CD4-positive, alpha-beta T cell treated with Interferon alpha-2 for 1 hour (primary cell): ENCODE measurements at regions not wholly inside any gene's neighbourhood (a gene's known extent, or its start where the extent isn't known, plus 50 kb on each side); places are given as distances from the start of the nearest gene placed in this dataset.

ENCODE experiments used
- DNase-seq, 2 donors: peaks; one replicate each; pipeline ENCODE4 v3.0.0-alpha.2; 2020 to 2022

- DNase-seq = no peak
These were observed 278.7 kb downstream of the FIGN start for GRCh38 chr2:163456953-163457743.

DNA sequence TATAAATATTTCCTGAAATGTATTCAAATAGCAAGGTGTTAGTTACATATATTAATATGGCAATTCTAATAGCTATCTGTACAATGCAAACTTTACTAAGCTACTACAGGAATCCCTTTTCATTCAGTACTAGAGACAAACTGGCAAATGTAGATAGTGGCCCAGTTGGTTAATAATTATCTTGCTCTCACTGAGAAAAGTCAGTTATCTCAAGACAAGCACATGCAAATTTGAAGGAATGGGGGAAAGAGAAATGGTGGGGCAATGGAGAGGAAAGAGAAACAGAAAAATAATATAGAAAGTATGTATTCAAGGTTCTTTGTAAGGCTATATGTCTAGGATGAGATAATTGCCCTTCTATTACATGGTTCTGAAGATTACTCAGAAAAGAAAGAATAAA lies 280.0 kb downstream of the FIGN start:
- DNase-seq = no peak

DNA sequence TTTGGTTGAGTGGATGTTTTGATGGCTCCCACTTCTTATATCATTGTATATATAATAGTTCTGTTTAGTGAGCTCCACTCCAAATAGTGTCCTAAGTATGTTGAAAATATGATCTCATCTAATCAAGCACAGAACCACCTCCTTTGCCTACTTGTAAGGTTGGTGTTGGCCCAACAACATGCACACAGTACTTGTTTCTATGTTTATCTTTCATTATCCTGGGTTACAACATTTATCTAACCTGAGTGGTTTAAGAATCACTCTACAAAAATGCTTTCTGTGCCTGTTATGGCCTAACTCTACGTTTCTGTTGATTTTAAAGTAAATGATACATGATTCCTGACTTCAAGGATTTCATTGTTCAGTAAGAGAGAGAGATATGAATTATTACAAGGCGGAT lies 281.9 kb downstream of the FIGN start:
- DNase-seq = no peak

GRCh38 chr2:163441603-163442002 lies 294.2 kb downstream of the FIGN start:
- DNase-seq = no peak

DNA sequence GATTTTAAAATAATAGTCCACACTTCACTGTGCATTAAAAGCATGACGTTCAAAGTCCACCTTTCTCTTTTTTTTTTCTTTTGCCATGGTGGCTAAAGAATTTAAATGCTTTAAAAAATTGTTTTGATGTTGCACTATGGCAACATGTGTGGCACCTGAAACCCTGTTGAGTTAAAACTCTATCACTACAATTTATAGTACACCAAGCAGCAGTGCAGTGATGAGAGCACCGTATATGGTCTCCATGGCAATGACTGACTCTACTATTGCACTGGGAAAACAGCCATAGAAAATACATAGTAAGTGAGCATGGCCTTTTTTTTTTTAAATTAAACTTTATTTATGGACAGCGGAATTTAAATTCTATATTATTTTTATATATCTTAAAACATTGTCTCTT lies 298.8 kb downstream of the FIGN start:
- no peak for DNase-seq

DNA sequence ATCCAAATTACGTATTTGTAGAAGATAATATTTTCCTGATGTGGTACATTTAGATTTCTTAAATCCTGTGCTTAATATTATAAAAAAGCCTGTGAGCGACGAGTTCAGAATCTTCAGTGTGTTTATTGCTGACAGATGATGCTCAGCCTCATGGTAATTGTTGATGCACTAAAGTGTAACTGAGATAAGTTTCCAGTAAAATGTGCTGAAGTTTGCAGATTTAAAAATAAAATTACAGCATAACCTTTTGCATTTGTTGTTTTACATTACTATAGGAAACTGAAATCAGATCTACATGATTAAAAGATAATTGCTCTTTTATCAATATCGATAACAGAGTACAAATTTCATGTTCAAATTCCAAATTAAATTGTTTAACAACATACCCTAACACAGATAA lies 307.6 kb downstream of the FIGN start:
- no peak for DNase-seq

- no peak for DNase-seq
These were observed 315.2 kb downstream of the FIGN start for GRCh38 chr2:163420604-163421003.

- DNase-seq = no peak
These were observed 316.6 kb downstream of the FIGN start for GRCh38 chr2:163419000-163419830.

GRCh38 chr2:163417596-163418337 lies 318.0 kb downstream of the FIGN start:
- DNase-seq = no peak

GRCh38 chr2:163414121-163414520 lies 321.7 kb downstream of the FIGN start:
- DNase-seq = no peak

GRCh38 chr2:163407296-163407695 lies 328.5 kb downstream of the FIGN start:
- DNase-seq = no peak

DNA sequence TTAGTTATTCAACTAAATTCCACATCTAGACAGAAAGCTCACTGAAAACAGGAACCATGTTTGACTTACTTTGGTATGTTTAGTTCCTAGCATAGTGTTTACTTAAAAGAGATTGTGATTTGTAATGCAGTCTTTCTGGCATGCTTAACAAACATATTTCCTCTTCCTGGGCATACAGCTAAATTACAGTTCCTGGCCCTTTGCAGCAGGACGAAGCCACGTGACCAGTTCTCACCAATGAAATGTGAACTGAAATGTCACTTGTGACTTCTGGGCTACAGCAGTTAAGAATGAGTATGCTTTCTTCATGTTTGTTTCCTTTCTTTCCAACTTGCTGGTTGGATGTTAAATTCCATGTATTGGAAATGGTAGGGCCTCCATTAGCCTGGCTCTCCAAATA lies 330.5 kb downstream of the FIGN start:
- DNase-seq = no peak

DNA sequence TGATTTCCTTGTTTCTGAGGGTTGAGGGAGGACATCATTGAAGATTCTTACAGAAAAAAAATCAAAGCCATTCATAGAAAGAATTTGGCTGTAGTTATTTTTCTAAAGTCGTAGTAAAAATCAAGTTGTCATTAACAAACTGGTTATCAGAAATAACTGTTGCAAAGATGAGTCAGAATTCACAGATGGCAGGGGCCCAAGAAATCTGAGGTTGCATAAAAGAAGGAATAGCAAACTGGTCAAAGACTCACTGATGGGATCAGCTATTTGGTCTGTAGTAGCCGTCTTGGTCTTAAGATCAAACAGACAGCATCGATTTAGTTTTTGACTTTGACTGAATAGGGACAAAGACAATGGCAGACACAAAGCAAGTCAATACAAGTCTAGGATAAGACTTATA lies 334.3 kb downstream of the FIGN start:
- no peak for DNase-seq

DNA sequence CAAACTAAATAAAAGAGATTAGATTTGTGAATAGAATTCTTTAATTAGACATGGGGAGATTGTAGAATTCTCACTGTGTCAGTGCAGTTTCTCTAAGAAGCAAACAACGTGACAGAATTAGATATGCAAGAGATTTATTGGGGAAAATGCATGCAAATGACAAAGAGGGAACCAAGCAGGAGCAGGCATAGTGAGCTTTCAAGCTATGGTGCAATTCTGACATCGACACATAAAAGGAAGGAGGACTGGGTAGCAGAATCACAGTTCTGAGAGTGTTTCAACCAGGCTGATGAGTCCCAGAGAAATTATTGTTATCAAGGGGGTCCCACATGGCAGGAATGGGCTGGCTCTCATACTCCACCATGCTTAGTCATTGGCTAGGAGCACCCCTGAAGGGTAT lies 338.4 kb downstream of the FIGN start:
- no peak for DNase-seq

GRCh38 chr2:163395602-163396001 lies 340.2 kb downstream of the FIGN start:
- no peak for DNase-seq

- DNase-seq = no peak
These were observed 346.0 kb downstream of the FIGN start for GRCh38 chr2:163389838-163390237.

DNA sequence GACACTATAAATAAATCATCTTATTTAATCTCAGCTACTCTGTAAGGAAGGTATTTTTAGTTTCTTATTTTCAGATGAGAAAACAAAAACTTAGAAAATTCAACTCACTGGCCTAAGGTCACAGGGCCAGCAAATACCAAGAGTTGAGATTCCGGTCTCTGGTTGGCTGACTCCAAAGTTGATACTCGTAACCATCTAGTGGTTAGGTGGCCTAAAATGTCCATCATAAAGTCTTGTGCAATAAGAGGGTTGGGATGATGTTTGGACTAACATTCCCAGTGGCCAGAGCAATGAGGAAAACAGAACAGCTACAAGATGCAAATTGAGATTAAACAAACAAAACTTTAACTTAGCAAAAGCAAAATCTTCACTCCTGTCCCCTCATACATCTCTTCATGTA lies 360.3 kb downstream of the FIGN start:
- DNase-seq = no peak

GRCh38 chr2:163375070-163375469 lies 360.7 kb downstream of the FIGN start:
- no peak for DNase-seq

DNA sequence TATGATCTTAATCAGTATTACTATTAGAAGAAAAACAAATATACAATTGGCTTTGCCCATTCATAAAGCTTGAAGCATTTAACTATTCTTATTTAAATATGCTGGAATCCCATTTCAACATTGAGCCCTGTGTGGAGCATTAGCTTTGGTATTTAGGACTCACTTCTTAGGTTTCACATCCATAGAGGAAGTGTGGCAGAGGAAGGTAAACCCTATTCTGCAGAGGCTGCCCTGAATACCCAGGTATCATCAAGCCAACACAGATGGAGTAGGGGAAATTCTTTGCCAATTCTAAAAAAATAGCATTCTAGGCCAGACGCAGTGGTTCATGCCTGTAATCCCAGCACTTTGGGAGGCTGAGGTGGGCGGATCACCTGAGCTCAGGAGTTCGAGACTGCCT lies 361.5 kb downstream of the FIGN start:
- DNase-seq = no peak

GRCh38 chr2:163373496-163373895 lies 362.3 kb downstream of the FIGN start:
- no peak for DNase-seq

GRCh38 chr2:163370169-163370886 lies 365.5 kb downstream of the FIGN start:
- no peak for DNase-seq

GRCh38 chr2:163369111-163369510 lies 366.7 kb downstream of the FIGN start:
- no peak for DNase-seq

- no peak for DNase-seq
These were observed 367.2 kb downstream of the FIGN start for GRCh38 chr2:163368655-163369054.
